HG02610 (cell line): ENCODE measurements at regions not wholly inside any gene's neighbourhood (a gene's known extent, or its start where the extent isn't known, plus 50 kb on each side); places are given as distances from the start of the nearest gene placed in this dataset.
A peak's percentile ranks its signal among the peaks of the same experiment; 100 is the strongest.

Source experiments
- ATAC-seq: cut with Tn5 transposase; IDR thresholded peaks from one replicate; pipeline ENCODE4 v1.9.1; 2021; ENCODE audit warnings: mild to moderate bottlenecking, moderate library complexity; ENCODE audit not compliant: unreplicated experiment

DNA sequence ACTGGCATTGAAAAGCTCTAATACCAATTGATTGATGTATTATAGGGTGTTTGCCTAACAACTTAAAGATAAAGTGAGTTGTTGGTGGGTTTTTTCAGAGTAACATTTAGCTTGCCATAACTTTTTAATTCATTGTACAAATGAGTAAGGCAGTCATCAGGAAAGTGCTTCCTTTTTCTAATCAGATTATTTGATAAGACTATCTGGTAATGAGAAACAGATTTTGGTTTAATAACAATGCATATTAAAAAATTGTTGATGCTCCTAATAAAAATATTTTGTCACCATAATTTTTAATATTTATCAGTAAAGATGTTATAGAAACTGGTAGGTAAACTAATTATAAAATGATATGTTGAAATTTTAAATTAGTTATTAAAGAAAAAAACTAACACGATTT lies 51.3 kb downstream of the BLTP1 start:
- no peak for ATAC-seq

DNA sequence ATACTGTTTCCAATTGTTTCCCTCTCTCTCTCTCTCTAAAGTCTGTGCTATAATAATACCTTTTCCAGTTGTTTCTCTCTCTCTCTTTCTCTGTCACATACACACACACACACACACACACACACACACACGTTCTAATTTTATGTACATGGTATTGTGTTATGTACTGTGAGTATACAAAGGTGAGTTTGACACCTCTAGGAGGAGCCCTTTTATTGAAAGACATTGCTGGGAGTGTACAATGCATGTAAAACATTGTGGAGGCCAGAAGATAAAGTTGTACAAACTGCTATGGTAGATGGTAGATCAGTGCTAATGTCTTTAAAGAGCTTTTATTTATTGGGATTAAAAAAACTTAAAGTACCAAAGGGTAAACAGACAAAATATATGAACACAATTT lies 53.6 kb downstream of the BLTP1 start:
- no peak for ATAC-seq

DNA sequence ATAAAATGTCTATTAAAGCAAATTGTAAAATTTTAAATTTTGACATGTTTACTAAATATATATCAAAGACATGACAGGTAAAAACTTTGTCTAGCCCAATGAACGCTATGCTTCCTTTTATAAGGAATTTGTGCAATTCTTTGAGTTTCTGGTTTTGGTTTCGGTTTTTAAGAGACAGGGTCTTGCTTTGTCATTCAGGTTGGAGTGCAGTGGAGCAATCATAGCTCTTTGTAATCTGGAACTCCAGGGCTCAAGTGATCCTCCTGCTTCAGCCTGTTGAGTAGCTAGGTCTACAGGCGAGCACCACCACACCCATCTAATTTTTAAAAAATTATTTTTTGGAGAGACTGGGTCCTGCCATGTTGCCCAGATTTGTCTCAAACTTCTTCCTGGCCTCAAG lies 60.7 kb downstream of the BLTP1 start:
- ATAC-seq, result peak; percentile 48

DNA sequence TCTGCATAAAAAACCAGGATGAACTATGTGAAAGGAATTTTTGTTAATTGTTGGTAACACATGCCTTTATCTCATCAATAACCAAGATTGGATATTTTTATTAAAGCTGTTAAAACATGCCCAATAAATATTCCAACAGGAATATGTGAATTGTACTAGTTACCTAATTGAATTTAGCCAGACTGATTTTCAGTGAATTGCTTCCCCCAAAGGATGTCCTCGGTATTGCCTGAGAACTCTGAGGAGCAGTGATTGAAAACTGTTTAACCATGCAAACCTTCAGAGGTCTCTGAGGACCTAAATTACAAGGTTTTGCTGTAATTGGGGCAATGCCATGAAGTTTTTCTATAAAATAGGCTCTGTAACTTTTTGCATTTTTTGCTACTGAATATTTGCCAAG lies 66.6 kb downstream of the BLTP1 start:
- no peak for ATAC-seq

DNA sequence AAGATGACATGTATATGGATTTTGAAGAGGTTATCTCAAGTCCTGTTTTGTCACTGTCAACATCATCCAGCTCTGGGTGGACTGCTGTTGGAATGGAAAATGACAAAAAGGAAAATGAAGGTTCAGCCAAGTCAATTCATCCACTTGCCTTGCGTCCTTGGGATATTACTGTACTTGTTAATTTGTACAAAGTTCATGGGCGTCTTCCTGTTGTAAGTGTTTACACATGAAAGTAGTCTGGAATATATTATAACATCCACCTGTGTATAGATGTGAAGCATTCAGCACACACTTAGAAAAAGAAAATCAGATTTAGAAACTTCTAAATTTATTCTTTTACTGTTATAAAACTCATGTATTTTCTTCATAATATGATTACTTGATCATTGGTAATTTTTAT lies 67.2 kb downstream of the BLTP1 start:
- no peak for ATAC-seq

DNA sequence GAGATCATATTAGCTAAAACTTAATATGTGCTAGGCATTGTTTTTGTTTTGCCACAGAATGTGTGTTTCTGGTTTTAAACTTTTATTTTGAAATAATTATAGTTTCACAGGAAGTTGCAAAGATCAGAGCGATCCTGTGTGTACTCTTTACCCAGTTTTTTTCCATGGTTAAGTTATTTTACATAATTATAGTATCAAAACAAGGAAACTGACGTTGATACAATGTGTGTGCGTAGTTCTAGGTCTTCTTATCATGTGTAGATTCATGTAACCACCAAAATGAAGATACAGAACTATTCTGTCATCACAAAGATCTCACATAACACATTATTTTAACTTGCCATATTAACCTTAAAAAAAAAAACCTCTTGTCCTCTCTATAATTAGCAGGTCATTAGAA lies 69.2 kb downstream of the BLTP1 start:
- no peak for ATAC-seq

DNA sequence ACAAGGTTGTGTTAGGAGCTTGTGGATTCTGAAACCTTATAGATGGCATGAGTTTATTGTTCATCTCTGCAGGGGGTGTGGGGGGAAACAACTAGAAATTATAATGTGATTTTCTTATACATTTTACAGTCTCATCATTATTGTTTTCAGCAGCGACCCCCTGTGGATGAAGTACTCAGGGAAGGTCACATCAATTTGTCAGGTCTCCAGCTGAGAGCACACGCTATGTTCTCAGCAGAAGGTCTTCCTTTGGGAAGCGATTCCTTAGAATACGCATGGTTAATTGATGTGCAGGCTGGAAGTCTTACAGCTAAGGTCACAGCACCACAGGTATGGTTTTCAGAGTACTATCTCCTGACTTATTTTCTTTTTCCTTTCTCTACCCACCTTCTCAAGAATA lies 72.2 kb downstream of the BLTP1 start:
- ATAC-seq, result no peak

DNA sequence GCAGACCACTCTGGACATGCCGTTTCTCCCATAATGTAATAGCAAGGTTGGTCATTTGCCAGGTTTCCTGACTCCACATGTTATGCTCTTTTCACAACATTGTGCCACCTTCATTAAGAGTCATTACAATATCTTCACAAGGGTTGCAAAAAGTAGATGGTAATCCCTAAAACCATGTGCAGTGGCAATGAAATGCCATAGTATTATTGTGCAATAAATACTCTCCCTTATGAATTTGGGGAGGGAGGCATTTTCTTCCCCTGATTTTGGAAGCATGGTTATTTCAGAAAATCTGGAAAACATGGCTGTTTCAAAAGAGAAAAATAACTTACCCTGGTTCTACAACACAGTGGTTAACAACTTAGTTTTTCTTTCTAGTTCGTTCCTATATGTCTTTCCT lies 75.1 kb downstream of the BLTP1 start:
- ATAC-seq, result no peak

DNA sequence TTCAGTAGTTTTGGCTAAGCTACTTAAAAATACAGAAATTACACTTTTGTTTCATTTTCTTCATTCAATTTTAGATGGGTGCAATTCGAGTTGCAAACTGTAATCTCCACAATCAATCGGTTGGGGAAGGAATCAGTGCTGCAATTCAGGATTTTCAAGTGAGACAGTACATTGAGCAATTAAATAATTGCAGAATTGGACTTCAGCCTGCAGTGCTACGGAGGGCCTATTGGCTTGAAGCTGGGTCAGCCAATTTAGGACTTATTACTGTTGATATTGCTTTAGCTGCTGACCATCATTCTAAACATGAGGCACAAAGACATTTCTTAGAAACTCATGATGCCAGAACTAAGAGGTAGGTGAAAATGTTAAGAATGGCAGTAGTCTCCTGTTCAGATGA lies 77.7 kb downstream of the BLTP1 start:
- no peak for ATAC-seq

DNA sequence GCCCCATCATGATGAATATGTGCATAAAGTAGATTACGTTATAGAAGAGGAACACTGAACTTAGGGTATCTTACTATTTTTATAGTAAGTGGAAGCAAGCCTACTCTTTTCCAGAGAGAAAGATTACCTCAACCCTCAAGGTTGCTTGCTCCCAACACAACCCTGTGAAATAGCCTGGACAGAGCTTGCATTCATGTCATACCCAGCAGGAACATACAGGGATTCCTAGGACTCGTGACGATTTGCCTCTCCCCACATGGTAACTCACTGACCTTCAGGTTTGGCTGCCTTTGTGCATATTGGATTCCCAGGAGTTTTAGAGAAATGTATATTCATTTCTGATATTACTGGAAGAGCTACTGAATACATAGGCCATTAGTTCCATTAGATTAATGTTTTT lies 80.5 kb downstream of the BLTP1 start:
- ATAC-seq, result no peak

DNA sequence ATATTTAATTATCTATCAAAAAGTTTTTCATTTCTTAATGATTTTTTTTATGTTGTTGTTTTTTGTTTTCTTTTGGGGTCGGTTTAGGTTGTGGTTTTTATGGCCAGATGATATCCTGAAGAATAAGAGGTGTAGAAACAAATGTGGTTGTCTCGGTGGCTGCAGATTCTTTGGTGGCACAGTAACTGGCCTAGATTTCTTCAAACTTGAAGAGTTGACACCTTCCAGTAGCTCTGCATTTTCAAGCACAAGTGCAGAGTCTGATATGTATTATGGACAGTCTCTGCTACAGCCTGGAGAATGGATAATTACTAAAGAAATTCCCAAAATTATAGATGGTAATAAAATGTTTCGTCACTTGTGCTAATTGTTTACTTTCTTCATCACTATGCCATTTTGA lies 82.6 kb downstream of the BLTP1 start:
- no peak for ATAC-seq

DNA sequence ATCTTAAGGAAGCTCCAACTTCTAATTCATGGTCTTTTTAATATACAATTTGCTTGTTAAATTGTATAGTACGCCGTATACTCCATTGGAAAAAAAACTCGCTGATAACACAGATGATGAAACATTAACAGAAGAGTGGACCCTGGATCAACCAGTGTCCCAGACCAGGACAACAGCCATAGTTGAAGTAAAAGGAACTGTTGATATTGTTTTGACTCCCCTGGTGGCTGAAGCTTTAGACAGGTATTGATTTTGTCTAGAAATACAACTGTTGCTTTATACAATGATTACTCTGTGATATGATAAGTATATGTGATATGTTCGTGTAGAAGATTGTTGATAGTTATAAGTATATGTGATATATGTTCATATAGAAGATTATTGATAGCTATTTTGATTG lies 91.7 kb downstream of the BLTP1 start:
- ATAC-seq, result no peak

DNA sequence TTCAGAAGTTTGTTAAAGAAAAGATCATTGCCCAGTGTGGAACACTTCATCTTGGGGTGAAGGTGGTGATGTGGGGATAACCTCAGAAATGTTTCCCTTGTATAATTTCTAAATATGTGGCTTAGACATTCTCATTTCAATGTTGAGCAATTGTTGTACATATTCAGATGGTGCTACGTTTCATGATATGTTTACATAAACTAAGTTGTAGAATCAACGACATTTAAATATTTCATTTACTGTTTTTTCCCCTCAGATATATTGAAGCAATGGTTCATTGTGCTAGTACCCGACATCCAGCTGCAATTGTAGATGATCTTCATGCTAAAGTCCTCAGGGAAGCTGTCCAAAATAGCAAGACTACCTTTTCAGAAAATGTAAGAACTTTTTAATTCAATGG lies 92.6 kb downstream of the BLTP1 start:
- ATAC-seq, result no peak

DNA sequence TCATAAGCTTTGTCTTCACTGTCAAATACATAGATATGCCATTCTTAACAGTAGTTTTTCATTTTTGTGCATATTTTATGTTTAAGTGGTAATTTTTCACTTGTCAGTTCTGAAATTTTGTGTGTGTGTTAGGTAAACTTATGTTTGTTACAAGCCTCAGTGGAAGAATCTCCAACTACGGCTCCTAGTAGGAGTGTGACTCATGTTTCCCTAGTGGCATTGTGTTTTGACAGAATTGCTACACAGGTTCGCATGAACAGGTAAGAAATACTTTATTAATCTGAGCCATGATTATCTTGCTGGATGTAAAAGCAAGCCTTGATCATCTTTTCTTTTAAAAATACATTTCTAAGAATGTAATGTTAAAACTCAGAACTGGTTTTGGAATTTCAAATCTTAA lies 94.4 kb downstream of the BLTP1 start:
- ATAC-seq, result no peak

DNA sequence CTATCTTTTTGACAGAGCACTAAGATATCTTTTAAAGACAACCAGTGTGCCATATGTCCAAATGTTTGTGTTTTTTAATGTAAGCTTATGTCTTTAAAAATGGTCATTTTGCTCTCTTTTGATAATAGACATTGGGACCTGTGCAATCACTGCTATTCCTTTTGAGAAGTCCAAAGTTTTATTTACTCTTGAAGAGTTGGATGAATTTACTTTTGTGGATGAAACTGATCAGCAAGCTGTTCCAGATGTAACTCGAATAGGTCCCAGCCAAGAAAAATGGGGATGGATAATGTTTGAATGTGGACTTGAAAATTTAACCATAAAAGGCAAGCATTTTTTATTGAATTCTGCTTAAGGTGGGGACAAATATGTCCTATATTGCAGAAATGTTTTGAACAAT lies 97.2 kb downstream of the BLTP1 start:
- ATAC-seq, result no peak

DNA sequence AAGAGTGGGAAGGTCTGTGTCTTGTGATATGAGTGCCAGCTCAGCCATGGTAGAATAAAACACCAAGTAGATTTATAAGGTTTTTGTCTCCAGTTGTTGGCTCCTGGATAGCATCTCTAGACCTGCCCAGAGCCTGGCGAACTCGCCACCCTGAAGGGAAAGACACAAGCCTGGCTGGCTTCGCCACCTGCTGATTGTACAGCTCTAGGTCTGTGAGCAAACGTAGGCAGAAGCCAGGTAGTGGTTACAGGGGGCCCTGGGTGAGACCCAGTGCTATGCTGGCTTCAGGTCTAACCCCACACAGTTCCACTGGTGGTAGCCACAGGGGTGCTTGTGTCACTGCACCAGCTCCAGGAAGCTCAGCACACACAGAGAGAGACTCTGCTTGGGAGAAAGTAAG lies 100.5 kb downstream of the BLTP1 start:
- no peak for ATAC-seq

DNA sequence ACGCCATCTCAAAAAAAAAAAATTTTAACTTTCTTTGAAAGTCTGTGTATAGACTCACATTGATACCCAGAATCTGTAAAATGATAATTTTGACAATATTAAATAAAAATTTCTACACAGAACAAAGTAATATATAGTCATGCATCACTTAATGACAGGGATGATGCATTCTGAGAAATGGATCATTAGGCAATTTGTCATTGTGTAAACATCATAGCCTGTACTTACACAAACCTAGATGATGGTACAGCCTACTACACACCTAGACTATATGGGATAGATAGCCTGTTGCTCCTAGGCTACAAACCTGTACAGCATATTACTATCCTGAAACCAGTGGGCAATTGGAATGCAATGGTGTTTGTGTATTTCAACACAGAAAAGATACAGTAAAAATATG lies 107.7 kb downstream of the BLTP1 start:
- no peak for ATAC-seq

DNA sequence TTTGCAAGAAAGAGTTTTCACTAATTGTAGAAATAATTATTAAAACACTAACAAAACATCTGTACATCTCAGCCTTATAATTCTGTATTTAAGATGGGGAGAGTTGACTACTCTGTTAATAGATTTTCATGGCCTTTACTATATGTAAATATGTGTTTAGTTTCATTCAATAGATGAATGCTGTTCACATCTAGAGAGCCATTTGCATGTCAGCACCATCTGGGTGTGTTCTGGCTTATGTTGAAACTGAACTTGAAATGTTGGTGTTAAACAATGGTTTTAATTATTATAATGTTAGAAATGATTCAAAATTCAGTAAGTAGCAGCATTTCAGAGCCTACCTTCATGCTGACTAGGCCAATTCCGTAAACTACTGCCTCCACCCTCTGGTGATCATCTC lies 102.5 kb upstream of the ADAD1 start:
- no peak for ATAC-seq

DNA sequence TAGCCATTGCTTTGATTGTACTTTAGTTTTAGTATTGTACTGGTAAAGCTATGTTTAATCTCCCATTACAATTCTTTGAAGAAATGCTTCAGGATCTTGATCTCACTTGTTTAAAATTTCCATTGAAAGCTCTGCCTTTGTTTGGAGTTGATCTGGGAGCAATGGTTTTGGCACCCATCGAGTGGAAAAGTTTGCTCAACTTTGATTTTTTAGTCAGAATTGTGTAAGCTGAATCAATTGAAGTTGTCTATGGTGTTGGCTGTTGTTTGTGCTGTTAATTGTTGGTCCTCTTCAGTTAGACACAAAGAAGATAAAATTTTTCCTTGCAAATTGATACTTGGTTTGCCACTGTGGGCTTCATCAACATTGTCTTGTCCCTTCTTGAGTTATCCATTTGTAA lies 99.8 kb upstream of the ADAD1 start:
- ATAC-seq, result no peak

DNA sequence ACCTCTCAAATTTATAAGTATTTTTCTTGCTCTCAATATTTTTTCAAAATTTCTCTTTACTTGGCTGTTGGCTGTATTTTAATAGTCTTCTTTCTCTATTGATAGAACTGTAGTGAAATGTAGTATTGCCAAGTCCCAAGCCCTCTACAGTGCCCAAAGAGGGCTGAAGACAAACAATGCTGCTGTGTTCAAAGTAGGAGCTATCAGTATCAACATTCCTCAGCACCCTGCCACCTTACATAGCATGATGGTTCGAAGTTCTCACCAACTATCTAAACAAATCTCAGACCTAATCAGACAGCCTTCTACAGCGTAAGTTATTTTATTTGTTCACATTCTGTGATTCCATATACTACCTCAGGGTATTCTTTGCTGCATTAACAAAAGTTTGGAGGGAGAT lies 99.1 kb upstream of the ADAD1 start:
- no peak for ATAC-seq

DNA sequence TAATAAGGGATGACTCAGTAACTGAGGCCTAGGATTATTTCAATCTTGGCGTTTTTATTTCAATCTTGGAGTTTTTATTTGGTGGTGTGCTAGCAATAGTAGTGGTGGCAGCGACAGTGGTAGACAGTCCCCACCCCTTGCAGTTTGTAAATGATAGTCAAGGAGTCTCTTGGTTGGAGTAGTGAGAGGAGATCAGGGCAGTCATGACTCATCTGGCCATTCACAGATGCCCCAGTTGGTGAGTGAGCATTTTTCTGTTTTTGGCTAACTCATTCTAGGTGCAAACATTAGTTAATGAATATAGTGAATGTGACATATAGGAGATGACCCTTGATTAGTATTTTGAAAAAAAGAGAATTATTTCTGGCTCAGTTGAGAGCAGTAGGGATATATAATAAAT lies 93.5 kb upstream of the ADAD1 start:
- ATAC-seq, result no peak

DNA sequence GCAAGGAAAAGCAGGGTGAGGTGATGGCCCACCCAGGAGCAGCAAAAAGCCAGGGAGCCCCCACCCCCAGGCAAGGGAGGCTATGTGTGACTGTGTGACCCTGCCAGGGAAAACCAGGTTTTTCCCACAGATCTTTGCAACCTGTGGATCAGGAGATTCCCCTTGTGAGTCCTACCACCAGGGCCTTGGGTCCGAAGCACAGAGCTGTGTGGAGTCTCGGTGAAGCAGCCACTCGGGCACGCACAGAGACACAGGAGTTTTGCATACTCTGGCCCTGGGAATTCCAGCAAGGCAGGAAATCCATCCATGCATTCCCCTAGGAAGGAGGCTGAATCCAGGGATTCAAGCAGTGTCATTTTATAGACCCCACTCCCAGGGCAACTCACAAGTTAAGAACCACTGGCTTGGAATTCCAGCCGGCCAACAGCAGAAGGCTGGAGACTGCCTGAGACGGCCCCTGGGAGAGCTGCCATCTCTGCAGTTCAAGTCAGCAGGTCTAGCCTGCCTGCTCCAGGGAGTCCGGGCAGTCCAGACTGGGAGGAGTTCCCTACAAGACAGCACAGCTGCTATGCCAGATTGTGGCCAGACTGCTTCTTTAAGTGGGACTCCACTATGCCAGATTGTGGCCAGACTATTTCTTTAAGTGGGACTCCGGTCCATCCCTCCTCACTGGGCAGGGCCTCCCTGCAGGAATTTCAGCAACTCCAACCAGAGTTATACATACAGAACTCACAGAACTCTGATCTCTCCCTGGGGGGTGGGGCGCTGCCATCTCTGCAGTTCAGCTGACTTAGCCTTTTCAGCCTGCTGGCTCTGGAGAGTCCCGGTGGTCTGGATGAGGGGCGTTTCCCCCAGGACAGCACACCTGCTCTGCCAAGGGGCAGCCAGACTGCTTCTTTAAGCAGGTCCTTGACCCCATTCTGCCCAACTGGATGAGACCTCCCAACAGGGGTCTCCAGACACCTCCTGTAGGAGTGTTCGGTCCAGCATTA lies 85.1 kb upstream of the ADAD1 start:
- ATAC-seq, result no peak

DNA sequence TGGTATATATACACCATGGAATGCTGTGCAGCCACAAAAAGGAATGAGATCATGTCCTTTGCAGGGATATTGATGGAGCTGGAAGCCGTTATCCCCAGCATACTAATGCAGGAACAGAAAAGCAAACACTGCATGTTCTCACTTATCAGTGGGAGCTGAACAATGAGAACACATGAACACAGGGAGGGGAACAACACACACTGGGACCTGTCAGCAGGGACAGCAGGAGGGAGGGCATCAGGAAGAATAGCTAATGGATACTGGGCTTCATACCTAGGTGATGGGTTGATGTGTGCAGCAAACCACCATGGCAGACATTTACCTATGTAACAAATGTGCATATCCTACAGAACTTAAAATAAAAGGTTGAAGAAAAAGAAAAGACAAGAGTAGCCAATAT lies 81.1 kb upstream of the ADAD1 start:
- no peak for ATAC-seq
